NCI-H526 (cell line): ENCODE measurements at regions not wholly inside any gene's neighbourhood (a gene's known extent, or its start where the extent isn't known, plus 50 kb on each side); places are given as distances from the start of the nearest gene placed in this dataset.
A peak's percentile ranks its signal among the peaks of the same experiment; 100 is the strongest.

Source experiments
- DNase-seq, 2 experiments: peaks; one replicate each; lab custom pipeline; 2025; lab: John Stamatoyannopoulos, UW

DNA sequence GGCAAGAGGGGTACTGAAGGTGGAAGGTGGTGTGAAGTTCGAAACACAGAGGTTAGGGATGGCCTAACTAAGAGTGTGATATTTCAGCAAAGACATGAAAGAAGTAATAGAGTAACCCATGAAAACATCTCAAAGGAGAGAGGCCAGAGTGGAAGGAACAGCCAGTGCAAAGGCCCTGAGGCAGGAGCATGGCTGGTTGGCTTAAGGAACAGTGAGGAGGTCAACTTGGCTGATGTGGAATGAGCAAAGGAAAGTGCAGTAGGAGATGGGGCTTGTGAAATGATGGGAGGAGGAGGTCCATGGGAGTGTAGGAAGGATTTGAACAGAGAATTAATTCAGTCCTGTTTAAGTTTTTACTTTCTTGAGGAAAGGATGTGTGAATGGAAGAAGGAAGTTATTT is 178.3 kb upstream of the ZNF608 start:
- no peak for DNase-seq

- DNase-seq = no peak
Observed at GRCh38 chr5:124927735-124928134, 181.3 kb upstream of the ZNF608 start.

GRCh38 chr5:124929000-124929399 is 182.6 kb upstream of the ZNF608 start:
- no peak for DNase-seq

- no peak for DNase-seq
Observed at GRCh38 chr5:124932791-124933600, 186.6 kb upstream of the ZNF608 start.

GRCh38 chr5:124935065-124935464 is 188.6 kb upstream of the ZNF608 start:
- DNase-seq = no peak

- no peak for DNase-seq
Observed at GRCh38 chr5:124936626-124936933, 190.1 kb upstream of the ZNF608 start.

GRCh38 chr5:124941051-124942049 is 194.9 kb upstream of the ZNF608 start:
- DNase-seq = no peak

DNA sequence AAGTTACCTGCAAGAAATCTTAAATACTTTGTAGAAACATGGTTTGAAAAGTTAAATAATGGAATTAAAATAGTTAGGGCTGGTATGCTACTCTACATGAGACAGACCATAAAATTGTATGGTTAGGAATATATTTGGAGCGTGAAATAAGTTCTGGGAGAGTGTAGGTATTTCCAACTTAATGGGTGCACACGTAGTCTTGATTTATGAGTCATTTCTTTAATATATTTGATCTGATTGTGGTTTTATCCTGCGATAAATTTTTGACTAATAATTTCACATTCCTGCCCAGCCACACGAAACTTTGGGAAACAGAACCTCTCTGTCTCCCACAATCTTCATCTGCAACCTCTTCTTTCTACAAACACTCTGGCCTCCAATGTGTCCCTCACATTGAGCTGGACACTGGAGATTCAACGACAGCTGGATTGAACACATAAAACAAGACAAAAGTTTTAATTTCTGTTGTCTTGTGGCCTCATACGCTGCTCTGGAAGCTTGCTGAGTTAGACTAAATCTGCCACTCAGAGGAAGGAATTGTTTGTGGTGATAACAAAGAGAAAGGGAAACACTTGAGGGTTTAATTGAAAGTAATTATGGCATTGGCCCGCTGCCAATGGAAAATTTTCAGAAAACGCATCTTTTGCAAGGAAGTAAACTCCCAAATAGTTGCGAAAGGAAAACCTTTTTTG is 201.8 kb upstream of the ZNF608 start:
- DNase-seq = no peak

DNA sequence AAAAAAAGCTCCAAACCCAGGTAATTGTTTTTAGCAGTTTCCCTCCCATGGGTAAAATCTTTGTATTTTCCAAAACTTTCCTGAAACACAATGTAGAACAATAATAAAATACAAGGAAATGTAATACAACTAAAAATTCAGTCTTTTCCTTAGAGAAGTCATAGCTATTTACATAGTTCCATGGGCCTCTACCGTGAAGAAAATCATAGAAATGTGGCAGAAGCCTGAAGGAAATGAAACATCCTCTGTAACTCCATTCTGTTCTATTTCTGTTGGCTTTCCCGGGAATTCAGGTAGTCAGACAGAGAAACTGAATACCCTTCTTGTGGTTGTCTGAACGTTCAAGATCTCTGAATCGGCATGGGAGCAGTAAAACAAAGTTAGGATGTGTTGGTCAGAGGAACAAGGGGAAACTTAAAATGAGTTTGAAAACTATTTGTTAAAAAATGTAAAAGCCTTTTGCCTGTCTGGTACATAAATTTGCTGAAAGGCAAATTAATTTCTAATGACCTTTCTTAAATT is 202.4 kb upstream of the ZNF608 start:
- no peak for DNase-seq

DNA sequence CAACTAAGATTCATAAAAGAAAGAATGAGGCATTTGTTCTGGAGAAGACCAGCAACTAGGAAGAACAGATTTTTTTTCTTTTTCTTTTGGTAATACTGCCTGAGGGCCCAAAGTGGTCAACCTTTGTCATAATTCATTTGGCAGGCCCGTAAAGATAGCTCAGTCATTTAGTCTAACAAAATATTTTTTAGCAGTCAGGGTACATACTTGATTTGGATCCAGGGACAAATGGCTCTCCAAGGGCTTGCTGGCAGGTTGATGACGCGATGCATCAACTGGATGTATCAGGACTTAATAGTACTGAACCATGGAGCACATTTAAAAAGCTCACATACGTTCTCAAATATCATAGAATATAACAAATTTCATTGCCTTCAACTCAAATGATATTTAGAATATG is 203.4 kb upstream of the ZNF608 start:
- no peak for DNase-seq

- DNase-seq = no peak
Observed at GRCh38 chr5:124951105-124951504, 204.7 kb upstream of the ZNF608 start.

GRCh38 chr5:124951661-124952060 is 205.2 kb upstream of the ZNF608 start:
- no peak for DNase-seq

GRCh38 chr5:124952079-124952478 is 205.6 kb upstream of the ZNF608 start:
- DNase-seq = no peak

GRCh38 chr5:124952566-124952965 is 206.1 kb upstream of the ZNF608 start:
- DNase-seq = no peak

GRCh38 chr5:124954784-124955183 is 208.3 kb upstream of the ZNF608 start:
- DNase-seq = no peak

DNA sequence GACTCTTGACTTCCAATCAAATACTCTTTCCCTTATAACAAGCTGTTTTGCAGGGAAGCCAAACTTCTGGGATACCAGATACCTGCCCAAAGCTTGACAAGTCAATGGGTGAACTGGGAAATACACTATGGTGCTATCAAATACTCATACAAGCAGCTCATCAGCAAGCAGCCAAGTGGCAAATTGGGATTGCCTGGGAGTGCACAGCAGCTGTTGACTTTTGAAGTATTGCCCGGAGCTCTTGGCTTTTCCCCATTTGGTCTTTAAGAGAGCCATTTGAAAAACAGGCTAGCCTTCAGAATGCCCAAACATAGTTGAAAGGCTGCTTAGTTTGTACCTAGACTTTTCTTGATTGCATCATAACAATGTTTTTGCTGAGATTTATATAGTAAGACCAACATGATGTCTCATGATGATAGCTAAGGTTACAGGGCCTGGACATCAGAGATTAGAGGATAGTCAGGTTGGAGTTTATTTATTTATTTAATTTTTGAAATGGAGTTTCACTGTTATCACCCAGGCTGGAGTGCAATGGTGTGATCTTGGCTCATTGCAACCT is 210.1 kb upstream of the ZNF608 start:
- no peak for DNase-seq

DNA sequence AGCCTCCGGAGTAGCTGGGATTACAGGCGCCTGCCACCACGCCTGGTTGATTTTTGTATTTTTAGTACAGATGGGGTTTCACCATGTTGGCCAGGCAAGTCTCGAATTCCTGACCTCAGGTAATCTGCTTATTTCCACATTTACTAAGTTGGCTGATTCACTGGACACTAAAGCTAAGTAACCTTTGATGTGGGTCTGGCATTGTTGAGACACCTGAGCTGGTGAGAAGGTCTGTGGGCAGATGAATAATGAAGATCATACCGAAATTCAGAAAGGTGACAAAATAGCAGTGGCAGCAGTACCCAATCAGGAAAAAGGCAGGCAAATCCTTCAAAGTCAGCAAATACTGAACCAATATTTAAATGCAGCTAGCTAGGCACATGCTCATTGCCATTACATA is 210.6 kb upstream of the ZNF608 start:
- no peak for DNase-seq

- no peak for DNase-seq
Observed at GRCh38 chr5:124960266-124960665, 213.8 kb upstream of the ZNF608 start.

DNA sequence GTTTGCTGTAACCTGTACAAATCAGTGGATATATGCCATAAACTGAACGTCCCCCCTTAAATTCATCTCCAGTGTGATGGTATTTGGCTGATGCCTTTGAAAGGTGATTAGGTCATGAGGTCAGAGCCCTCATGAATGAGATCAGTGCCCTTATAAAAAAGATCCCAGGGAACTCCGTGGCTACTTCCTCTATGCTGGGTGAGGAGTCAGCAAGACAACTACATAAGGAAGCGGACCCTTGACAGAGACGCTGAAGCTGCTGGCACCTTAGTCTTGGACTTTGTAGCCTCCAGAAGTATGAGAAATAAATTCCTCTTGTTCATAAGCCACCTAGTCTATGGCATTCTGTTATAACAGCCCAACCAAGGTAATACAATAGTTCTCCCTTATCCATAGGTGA is 215.1 kb upstream of the ZNF608 start:
- no peak for DNase-seq

GRCh38 chr5:124962111-124962510 is 215.7 kb upstream of the ZNF608 start:
- DNase-seq = peak in 1 of 2 experiments; percentile 16

GRCh38 chr5:124962735-124963134 is 216.3 kb upstream of the ZNF608 start:
- DNase-seq = no peak
